ENCODE measurements at regions not wholly inside any gene's neighbourhood (a gene's known extent, or its start where the extent isn't known, plus 50 kb on each side); places are given as distances from the start of the nearest gene placed in this dataset.

- no peak for DNase-seq
These were observed 135.2 kb downstream of the BARD1 start for GRCh38 chr2:214674278-214674677.

GRCh38 chr2:214671319-214671885 lies 138.1 kb downstream of the BARD1 start:
- no peak for DNase-seq

- no peak for DNase-seq
These were observed 157.0 kb downstream of the BARD1 start for GRCh38 chr2:214652473-214652872.

GRCh38 chr2:214651451-214651850 lies 158.0 kb downstream of the BARD1 start:
- peak; percentile 1 for DNase-seq

GRCh38 chr2:214649440-214650205 lies 159.9 kb downstream of the BARD1 start:
- peak; percentile 49 for DNase-seq

GRCh38 chr2:214648520-214648919 lies 161.0 kb downstream of the BARD1 start:
- no peak for DNase-seq

DNA sequence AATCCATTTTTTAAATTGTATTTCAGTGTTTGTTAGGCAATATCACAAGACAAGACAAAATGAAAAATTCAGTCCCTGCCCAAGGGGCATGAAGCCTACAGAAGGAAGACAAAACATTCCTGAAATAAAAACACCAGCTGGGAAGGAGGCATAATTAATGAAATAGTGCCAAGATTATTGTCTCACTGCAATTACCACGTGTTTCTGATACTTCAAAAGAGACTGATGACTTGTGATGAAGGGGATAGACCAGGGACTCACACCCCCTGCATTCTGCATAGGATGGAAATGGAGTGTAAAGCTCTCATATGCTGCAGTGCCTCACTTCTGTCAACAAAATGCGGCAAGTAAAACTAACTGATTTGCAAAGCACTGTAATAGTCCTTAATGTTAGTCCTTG lies 178.1 kb downstream of the BARD1 start:
- DNase-seq: no peak

- DNase-seq: peak; percentile 17
These were observed 179.0 kb downstream of the BARD1 start for GRCh38 chr2:214630402-214631045.

- no peak for DNase-seq
These were observed 179.6 kb downstream of the BARD1 start for GRCh38 chr2:214629875-214630274.
